ENCODE measurements at regions not wholly inside any gene's neighbourhood (a gene's known extent, or its start where the extent isn't known, plus 50 kb on each side); places are given as distances from the start of the nearest gene placed in this dataset.

DNA sequence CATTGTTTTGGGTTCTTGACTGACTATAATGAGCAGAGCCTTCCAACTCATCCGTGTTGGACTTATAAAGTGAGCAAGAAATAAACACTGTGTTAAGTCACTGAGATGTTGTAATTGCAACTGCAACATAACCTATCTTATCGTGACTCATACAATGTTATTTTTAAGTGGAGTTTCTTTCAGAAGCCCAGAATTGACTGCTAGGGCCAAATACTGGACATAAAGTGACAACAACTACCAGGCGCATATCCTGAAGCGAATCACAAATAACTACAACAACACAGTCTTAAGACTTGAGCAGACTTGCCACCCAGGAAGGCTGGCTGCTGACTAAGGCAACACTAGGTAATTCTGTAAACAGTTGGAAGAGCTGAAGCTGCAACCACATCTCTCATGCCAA, 326.6 kb downstream of the COL12A1 start:
- H3K27me3 Mint-ChIP-seq (ENCODE audit: unreplicated experiment), result peaks cover 3% of the 10 kb centered on the region
- TF ChIP-seq, protein P1, sequence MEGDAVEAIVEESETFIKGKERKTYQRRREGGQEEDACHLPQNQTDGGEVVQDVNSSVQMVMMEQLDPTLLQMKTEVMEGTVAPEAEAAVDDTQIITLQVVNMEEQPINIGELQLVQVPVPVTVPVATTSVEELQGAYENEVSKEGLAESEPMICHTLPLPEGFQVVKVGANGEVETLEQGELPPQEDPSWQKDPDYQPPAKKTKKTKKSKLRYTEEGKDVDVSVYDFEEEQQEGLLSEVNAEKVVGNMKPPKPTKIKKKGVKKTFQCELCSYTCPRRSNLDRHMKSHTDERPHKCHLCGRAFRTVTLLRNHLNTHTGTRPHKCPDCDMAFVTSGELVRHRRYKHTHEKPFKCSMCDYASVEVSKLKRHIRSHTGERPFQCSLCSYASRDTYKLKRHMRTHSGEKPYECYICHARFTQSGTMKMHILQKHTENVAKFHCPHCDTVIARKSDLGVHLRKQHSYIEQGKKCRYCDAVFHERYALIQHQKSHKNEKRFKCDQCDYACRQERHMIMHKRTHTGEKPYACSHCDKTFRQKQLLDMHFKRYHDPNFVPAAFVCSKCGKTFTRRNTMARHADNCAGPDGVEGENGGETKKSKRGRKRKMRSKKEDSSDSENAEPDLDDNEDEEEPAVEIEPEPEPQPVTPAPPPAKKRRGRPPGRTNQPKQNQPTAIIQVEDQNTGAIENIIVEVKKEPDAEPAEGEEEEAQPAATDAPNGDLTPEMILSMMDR (IDR thresholded peaks at IDR 0.05; ENCODE audit: unreplicated experiment), result no peak
- no peaks in the 10 kb centered on the region for H3K36me3 Mint-ChIP-seq (ENCODE audit: low read depth, unreplicated experiment)
- no peak overlapping the region for H3K4me3 Mint-ChIP-seq (ENCODE audit: unreplicated experiment)
- no peak overlapping the region for H3K27ac Mint-ChIP-seq (ENCODE audit: unreplicated experiment)
- H3K4me1 Mint-ChIP-seq (ENCODE audit: unreplicated experiment), result no peaks in the 10 kb centered on the region
- no peak for DNase-seq (ENCODE audit: low spot score)
- no peaks in the 10 kb centered on the region for H3K9me3 Mint-ChIP-seq (ENCODE audit: unreplicated experiment)

DNA sequence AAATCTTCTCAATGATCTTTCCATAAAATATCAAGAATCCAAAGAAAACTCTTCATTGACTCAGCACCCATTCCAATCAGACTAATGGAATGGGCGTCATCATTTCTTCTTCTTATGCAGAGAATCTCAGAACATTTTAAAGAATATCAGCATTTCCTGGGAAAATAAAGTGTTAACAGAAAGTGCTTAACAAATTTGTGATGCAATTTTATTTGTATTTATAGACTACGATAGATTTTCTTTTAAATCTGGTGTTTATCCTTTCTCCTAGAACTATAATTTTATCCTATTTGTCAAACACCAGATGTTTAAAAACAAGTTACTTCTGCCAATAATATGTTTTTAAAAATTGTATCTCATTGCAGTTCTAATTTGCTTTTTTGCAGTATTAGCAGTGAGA, 330.7 kb downstream of the COL12A1 start:
- DNase-seq (ENCODE audit: low spot score), result no peak
- TF ChIP-seq, protein P1 (IDR thresholded peaks at IDR 0.05; ENCODE audit: unreplicated experiment), result no peak
- no peaks in the 10 kb centered on the region for H3K9me3 Mint-ChIP-seq (ENCODE audit: unreplicated experiment)
- peaks cover 8% of the 10 kb centered on the region for H3K4me1 Mint-ChIP-seq (ENCODE audit: unreplicated experiment)
- H3K27ac Mint-ChIP-seq (ENCODE audit: unreplicated experiment), result no peak overlapping the region
- no peak overlapping the region for H3K4me3 Mint-ChIP-seq (ENCODE audit: unreplicated experiment)
- no peaks in the 10 kb centered on the region for H3K27me3 Mint-ChIP-seq (ENCODE audit: unreplicated experiment)
- no peaks in the 10 kb centered on the region for H3K36me3 Mint-ChIP-seq (ENCODE audit: low read depth, unreplicated experiment)

DNA sequence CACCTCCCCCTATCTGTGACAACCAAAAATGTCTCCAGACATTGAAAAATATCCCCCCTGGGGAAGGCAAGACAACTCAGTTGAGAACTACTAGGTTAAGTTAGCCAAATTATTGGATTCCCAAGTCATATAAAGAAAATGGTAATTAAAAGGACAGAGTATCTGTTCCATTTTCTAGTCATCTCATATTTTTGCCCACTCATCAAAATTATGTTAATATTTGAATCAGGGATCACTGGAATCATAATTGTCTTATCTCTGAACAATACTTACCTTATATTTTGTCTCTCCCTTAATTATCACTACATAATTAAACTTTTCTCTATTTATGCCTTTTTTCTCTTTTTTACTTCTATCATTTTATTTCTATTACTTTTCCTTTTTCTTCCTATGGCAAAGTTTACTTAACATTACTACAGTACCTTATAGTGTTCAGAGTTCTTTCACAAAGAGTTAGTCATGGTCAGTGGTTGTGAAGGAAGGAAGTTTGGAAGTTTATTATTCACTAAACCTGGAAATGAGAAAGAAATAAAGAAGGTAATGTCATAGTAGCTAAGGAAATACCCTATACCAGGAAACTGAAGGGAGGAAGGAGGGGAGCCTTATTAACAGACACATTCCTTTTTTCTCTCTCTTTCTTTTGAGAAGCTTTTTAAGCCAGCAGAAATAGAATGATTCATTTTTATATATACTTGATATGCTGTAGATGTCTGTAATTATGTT, 332.9 kb downstream of the COL12A1 start:
- TF ChIP-seq, protein P1 (IDR thresholded peaks at IDR 0.05; ENCODE audit: unreplicated experiment), result no peak
- no peak for DNase-seq (ENCODE audit: low spot score)
- H3K4me1 Mint-ChIP-seq (ENCODE audit: unreplicated experiment), result peaks cover 8% of the 10 kb centered on the region
- no peaks in the 10 kb centered on the region for H3K9me3 Mint-ChIP-seq (ENCODE audit: unreplicated experiment)
- H3K27me3 Mint-ChIP-seq (ENCODE audit: unreplicated experiment), result no peaks in the 10 kb centered on the region
- H3K27ac Mint-ChIP-seq (ENCODE audit: unreplicated experiment), result peak overlapping the region; percentile 15
- no peaks in the 10 kb centered on the region for H3K36me3 Mint-ChIP-seq (ENCODE audit: low read depth, unreplicated experiment)
- no peak overlapping the region for H3K4me3 Mint-ChIP-seq (ENCODE audit: unreplicated experiment)

DNA sequence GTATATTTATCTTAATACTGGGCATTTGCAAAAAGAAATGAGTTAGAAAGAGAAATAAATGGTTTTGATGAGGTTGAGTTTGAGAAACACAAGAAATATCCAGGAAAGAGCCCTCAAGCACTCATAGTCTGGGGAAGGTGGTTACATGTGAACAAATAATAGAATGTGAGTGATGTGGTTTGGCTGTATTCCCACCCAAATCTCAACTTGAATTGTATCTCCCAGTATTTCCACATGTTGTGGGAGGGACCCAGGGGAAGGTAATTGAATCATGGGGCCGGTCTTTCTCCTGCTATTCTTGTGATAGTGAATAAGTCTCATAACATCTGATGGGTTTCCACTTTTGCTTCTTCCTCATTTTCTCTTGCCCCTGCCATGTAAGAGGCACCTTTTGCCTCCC, 334.1 kb downstream of the COL12A1 start:
- Mint-ChIP-seq H3K27ac (ENCODE audit: unreplicated experiment) (no peak overlapping the region), H3K9me3 (ENCODE audit: unreplicated experiment) (no peaks in the 10 kb centered on the region)

DNA sequence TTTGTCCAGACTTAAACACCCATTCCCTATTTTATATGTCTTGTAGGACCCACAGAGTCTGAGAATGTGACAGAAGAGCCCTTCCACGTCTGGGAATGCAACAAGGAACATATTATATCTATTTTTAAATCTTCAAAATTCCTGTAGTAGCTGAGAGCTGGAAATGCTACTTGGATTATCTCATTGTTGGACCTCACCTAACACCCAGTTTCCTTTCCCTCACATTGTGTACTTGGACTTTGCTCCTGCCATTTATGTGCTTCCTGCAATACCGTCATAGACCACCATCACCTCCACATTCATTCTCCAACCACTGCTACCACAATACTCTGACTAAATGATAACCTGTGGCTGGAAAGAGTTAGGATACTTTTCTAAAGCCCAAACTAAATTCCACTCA, 335.4 kb downstream of the COL12A1 start:
- no peaks in the 10 kb centered on the region for H3K36me3 Mint-ChIP-seq (ENCODE audit: low read depth, unreplicated experiment)
- H3K9me3 Mint-ChIP-seq (ENCODE audit: unreplicated experiment), result no peaks in the 10 kb centered on the region
- no peak overlapping the region for H3K4me3 Mint-ChIP-seq (ENCODE audit: unreplicated experiment)
- H3K27me3 Mint-ChIP-seq (ENCODE audit: unreplicated experiment), result no peaks in the 10 kb centered on the region
- DNase-seq (ENCODE audit: low spot score), result no peak
- TF ChIP-seq, protein P1 (IDR thresholded peaks at IDR 0.05; ENCODE audit: unreplicated experiment), result no peak
- no peak overlapping the region for H3K27ac Mint-ChIP-seq (ENCODE audit: unreplicated experiment)
- peaks cover 8% of the 10 kb centered on the region for H3K4me1 Mint-ChIP-seq (ENCODE audit: unreplicated experiment)

More for the DNA sequence above, 334.1 kb downstream of the COL12A1 start:
- no peak for DNase-seq (ENCODE audit: low spot score)
- Mint-ChIP-seq H3K36me3 (ENCODE audit: low read depth, unreplicated experiment) (no peaks in the 10 kb centered on the region), H3K27me3 (ENCODE audit: unreplicated experiment) (no peaks in the 10 kb centered on the region), H3K4me1 (ENCODE audit: unreplicated experiment) (peaks cover 8% of the 10 kb centered on the region), H3K4me3 (ENCODE audit: unreplicated experiment) (no peak overlapping the region)
- TF ChIP-seq, protein P1 (IDR thresholded peaks at IDR 0.05; ENCODE audit: unreplicated experiment), result no peak

Measured in endothelial cell (in vitro differentiated cells).